Left forelimb (tissue), 1 donor: ENCODE measurements at regions not wholly inside any gene's neighbourhood (a gene's known extent, or its start where the extent isn't known, plus 50 kb on each side); places are given as distances from the start of the nearest gene placed in this dataset.

ENCODE experiments used
- DNase-seq: peaks from one replicate; pipeline ENCODE4 v3.0.0-alpha.2; 2018; ENCODE audit warnings: low spot score

GRCh38 chr3:135473449-135473848 is 492.1 kb upstream of the PPP2R3A start:
- DNase-seq, result no peak

- no peak for DNase-seq
Observed at GRCh38 chr3:135487261-135487660, 478.3 kb upstream of the PPP2R3A start.

- no peak for DNase-seq
Observed at GRCh38 chr3:135490219-135490915, 475.2 kb upstream of the PPP2R3A start.

GRCh38 chr3:135491491-135492205 is 473.9 kb upstream of the PPP2R3A start:
- DNase-seq, result no peak

GRCh38 chr3:135495891-135496290 is 469.6 kb upstream of the PPP2R3A start:
- DNase-seq, result no peak

GRCh38 chr3:135497979-135498378 is 467.5 kb upstream of the PPP2R3A start:
- DNase-seq, result no peak

GRCh38 chr3:135499426-135499825 is 466.1 kb upstream of the PPP2R3A start:
- no peak for DNase-seq

- DNase-seq, result no peak
Observed at GRCh38 chr3:135500034-135500433, 465.5 kb upstream of the PPP2R3A start.

- DNase-seq, result no peak
Observed at GRCh38 chr3:135503065-135503759, 462.3 kb upstream of the PPP2R3A start.

GRCh38 chr3:135503760-135504686 is 461.5 kb upstream of the PPP2R3A start:
- peak; percentile 68 for DNase-seq

GRCh38 chr3:135513106-135514059 is 452.1 kb upstream of the PPP2R3A start:
- no peak for DNase-seq

GRCh38 chr3:135514060-135514448 is 451.5 kb upstream of the PPP2R3A start:
- DNase-seq, result no peak

GRCh38 chr3:135516143-135516542 is 449.4 kb upstream of the PPP2R3A start:
- no peak for DNase-seq

GRCh38 chr3:135528413-135529015 is 437.0 kb upstream of the PPP2R3A start:
- no peak for DNase-seq

- no peak for DNase-seq
Observed at GRCh38 chr3:135532021-135532420, 433.5 kb upstream of the PPP2R3A start.

GRCh38 chr3:135538123-135538522 is 427.4 kb upstream of the PPP2R3A start:
- DNase-seq, result no peak

- DNase-seq, result no peak
Observed at GRCh38 chr3:135539351-135539750, 426.2 kb upstream of the PPP2R3A start.

GRCh38 chr3:135539854-135540253 is 425.7 kb upstream of the PPP2R3A start:
- DNase-seq, result no peak

- no peak for DNase-seq
Observed at GRCh38 chr3:135549928-135550494, 415.5 kb upstream of the PPP2R3A start.

- DNase-seq, result no peak
Observed at GRCh38 chr3:135556174-135556573, 409.4 kb upstream of the PPP2R3A start.
